ENCODE measurements at regions not wholly inside any gene's neighbourhood (a gene's known extent, or its start where the extent isn't known, plus 50 kb on each side); places are given as distances from the start of the nearest gene placed in this dataset.

GRCh38 chr10:1814556-1814955, 77.2 kb upstream of the ADARB2 start:
- Mint-ChIP-seq H3K9me3 (peaks cover 42% of the 10 kb centered on the region), H3K27me3 (no peaks in the 10 kb centered on the region), H3K27ac (no peak overlapping the region), H3K4me3 (no peak overlapping the region), H3K36me3 (ENCODE audit: low read depth) (no peaks in the 10 kb centered on the region), H3K4me1 (ENCODE audit: low read depth) (no peaks in the 10 kb centered on the region)
- intact Hi-C loops (cut with micrococcal nuclease) = no loop called here

DNA sequence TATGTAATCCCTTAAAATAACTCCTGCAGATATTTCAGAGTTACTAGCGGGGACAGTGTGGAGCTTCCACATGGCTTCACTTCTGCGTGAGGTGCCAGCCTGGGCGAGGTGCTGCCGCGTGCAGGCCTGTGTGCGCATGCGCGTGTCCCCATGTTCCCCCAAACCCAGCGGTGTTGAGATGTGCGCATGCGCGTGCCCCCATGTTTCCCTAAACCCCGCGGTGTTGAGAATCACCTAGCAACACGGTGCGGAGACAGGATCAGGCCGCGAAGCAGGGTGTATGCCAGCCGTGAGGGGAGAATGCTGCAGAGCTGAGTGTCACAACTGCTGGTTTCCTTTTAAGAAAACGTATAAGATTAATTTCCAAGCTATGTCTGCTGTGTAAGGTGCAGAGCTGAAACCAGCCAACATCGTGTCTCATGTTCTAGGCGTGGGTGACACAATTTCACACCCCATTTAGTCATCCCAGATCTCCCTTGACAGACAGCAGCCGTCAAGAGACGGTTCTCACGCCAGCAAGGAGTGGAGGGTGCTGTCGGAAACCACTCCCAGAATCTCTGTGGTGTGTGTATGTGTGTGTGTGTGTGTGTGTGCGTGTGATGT, 71.9 kb upstream of the ADARB2 start:
- Mint-ChIP-seq H3K9me3 (peaks cover 45% of the 10 kb centered on the region), H3K27me3 (no peaks in the 10 kb centered on the region), H3K36me3 (ENCODE audit: low read depth) (no peaks in the 10 kb centered on the region), H3K4me1 (ENCODE audit: low read depth) (no peaks in the 10 kb centered on the region), H3K4me3 (no peak overlapping the region), H3K27ac (no peak overlapping the region)
- intact Hi-C loops (cut with micrococcal nuclease) = no loop called here

GRCh38 chr10:1807924-1808323, 70.6 kb upstream of the ADARB2 start:
- Mint-ChIP-seq H3K36me3 (ENCODE audit: low read depth) (no peaks in the 10 kb centered on the region), H3K27me3 (no peaks in the 10 kb centered on the region), H3K9me3 (peaks cover 34% of the 10 kb centered on the region), H3K27ac (no peak overlapping the region), H3K4me3 (no peak overlapping the region), H3K4me1 (ENCODE audit: low read depth) (no peaks in the 10 kb centered on the region)
- intact Hi-C loops (cut with micrococcal nuclease) = no loop called here

GRCh38 chr10:1807196-1807595, 69.9 kb upstream of the ADARB2 start:
- no peak overlapping the region for H3K4me3 Mint-ChIP-seq
- H3K27ac Mint-ChIP-seq = no peak overlapping the region
- intact Hi-C loops (cut with micrococcal nuclease) = no loop called here
- peaks cover 31% of the 10 kb centered on the region for H3K9me3 Mint-ChIP-seq
- H3K27me3 Mint-ChIP-seq = no peaks in the 10 kb centered on the region
- no peaks in the 10 kb centered on the region for H3K4me1 Mint-ChIP-seq (ENCODE audit: low read depth)
- no peaks in the 10 kb centered on the region for H3K36me3 Mint-ChIP-seq (ENCODE audit: low read depth)

DNA sequence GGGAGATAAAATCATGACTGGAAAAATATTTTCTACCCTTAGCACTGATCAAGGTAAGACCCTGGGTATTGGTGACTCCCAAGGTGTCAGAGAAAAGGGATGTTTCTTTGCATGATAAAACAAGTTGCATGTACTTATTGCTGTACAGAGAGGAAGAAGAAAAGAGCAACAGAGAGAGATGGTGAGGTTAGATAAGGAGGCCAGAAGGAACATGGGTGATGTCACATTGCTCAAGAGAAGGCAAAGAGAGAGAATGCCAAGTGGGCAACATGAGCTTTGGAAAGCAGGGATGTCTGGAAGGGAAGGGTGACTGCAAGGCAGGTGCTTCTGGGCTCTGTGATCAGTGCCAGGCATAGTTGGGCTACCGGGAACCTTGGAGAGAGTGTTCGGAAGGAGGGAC, 65.1 kb upstream of the ADARB2 start:
- Mint-ChIP-seq H3K27me3 (no peaks in the 10 kb centered on the region), H3K27ac (no peak overlapping the region), H3K36me3 (ENCODE audit: low read depth) (no peaks in the 10 kb centered on the region), H3K4me3 (no peak overlapping the region), H3K9me3 (peaks cover 28% of the 10 kb centered on the region), H3K4me1 (ENCODE audit: low read depth) (no peaks in the 10 kb centered on the region)
- intact Hi-C loops (cut with micrococcal nuclease) = no loop called here

DNA sequence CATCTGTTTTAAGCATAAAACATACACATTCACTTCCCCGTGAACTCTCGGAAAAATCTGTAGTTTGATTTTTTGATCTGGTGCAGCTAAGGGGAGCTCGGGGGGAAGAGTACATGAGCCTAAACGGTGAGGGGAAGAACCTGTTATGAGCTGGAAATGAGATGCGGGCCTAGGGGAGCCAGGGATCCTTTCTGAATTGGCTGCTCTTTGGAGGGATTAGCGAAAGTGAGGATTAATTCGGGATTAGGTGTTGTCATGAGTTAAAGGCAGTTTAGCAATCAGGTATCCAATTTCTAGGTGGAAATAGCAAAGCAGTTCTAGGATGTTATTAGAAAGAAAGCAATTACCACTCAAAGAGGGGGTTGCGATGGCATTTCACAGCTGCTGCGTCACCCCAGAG, 51.1 kb upstream of the ADARB2 start:
- Mint-ChIP-seq H3K9me3 (no peaks in the 10 kb centered on the region), H3K4me3 (no peak overlapping the region), H3K27me3 (no peaks in the 10 kb centered on the region), H3K4me1 (ENCODE audit: low read depth) (no peaks in the 10 kb centered on the region), H3K27ac (no peak overlapping the region), H3K36me3 (ENCODE audit: low read depth) (no peaks in the 10 kb centered on the region)
- intact Hi-C loops (cut with micrococcal nuclease) = no loop called here

Data from dendritic cell treated with granulocyte-macrophage colony-stimulating factor and Interleukin-4, amounts not matched to agents 40 ng/mL and 50 ng/mL, for 4 days (primary cell).